NT2/D1 (cell line): ENCODE measurements at regions not wholly inside any gene's neighbourhood (a gene's known extent, or its start where the extent isn't known, plus 50 kb on each side); places are given as distances from the start of the nearest gene placed in this dataset.

ENCODE experiments used
- DNase-seq: peaks from one replicate; pipeline ENCODE4 v3.0.0-alpha.2; 2011; ENCODE audit warnings: low read depth, low spot score
- H3K27me3 ChIP-seq: 2 replicates; pipeline ENCODE4 v1.6.0; 2011; ENCODE audit warnings: mild to moderate bottlenecking; ENCODE audit not compliant: insufficient read length, insufficient read depth
- H3K36me3 ChIP-seq: 2 replicates; pipeline ENCODE4 v1.6.1; 2011; ENCODE audit warnings: mild to moderate bottlenecking, low read length, mixed read lengths; ENCODE audit not compliant: insufficient read depth, insufficient read length
- H3K4me1 ChIP-seq: 2 replicates; pipeline ENCODE4 v1.5.1; 2011; ENCODE audit not compliant: insufficient read depth, insufficient read length
- H3K4me3 ChIP-seq: 2 replicates; pipeline ENCODE4 v1.5.1; 2011; ENCODE audit warnings: low read depth; ENCODE audit not compliant: insufficient read length
- H3K9ac ChIP-seq: 2 replicates; pipeline ENCODE4 v1.6.0; 2011; ENCODE audit warnings: low read depth; ENCODE audit not compliant: insufficient read length
- H3K9me3 ChIP-seq: 2 replicates; pipeline ENCODE4 v1.5.1; 2011; ENCODE audit warnings: mild to moderate bottlenecking, low read length; ENCODE audit not compliant: insufficient read depth
- SUZ12 ChIP-seq: IDR thresholded peaks from 2 replicates; pipeline ENCODE4 v1.6.1; 2011; ENCODE audit not compliant: insufficient read length, insufficient read depth; ENCODE audit errors: extremely low read depth
- YY1 ChIP-seq: IDR thresholded peaks from 2 replicates; pipeline ENCODE4 v1.6.1; 2011; ENCODE audit not compliant: insufficient read length, insufficient read depth
- ZNF274 ChIP-seq: IDR thresholded peaks from 2 replicates; pipeline ENCODE4 v1.6.1; 2011; ENCODE audit warnings: mild to moderate bottlenecking, low read depth, low read length

GRCh38 chr7:97381815-97382554, 264.5 kb downstream of the SDHAF3 start:
- Histone ChIP-seq H3K36me3 (no peaks in the 10 kb centered on the region), H3K9me3 (no peaks in the 10 kb centered on the region), H3K4me1 (no peaks in the 10 kb centered on the region), H3K27me3 (no peaks in the 10 kb centered on the region), H3K9ac (no peak overlapping the region), H3K4me3 (no peak overlapping the region)
- DNase-seq: no peak
- no peak for TF ChIP-seq YY1
- TF ChIP-seq SUZ12: no peak
- TF ChIP-seq ZNF274: no peak

GRCh38 chr7:97390052-97390451, 272.6 kb downstream of the SDHAF3 start:
- DNase-seq: no peak
- H3K9ac ChIP-seq: no peak overlapping the region
- no peaks in the 10 kb centered on the region for H3K9me3 ChIP-seq
- H3K4me1 ChIP-seq: no peaks in the 10 kb centered on the region
- no peaks in the 10 kb centered on the region for H3K36me3 ChIP-seq
- no peaks in the 10 kb centered on the region for H3K27me3 ChIP-seq
- H3K4me3 ChIP-seq: no peak overlapping the region
- TF ChIP-seq ZNF274: no peak
- no peak for TF ChIP-seq YY1
- no peak for TF ChIP-seq SUZ12

DNA sequence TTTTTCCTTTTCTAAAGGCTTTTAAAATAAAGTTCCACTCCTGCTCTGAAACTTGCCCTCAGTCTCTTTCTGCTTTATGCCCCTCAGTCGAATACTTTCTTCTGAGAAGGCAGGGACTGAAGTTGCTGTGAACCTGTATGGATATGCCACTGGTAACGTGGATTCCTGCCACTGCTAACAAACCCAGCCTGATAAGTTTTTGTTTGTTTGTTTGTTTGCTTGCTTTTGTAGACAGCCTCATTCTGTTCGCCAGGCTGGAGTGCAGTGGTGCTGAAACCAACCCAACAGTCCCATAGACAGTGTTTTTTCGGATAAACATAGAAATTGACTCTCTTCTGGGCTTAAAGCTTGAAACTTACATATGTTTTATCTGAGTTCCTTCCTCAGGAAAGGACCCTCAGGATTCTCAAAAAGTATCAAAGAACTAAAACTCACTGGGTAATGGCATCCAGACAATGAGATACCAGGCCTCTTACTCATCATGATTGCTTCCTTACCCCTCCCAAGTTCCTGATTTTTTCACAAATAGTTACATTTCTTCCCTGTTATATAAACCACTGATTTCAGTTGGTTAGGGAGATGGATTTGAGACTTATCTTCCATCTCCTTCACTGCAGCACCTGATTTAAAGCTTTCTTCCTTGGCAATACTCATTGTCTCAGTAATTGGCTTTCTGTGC, 273.6 kb downstream of the SDHAF3 start:
- Histone ChIP-seq H3K4me3 (no peak overlapping the region), H3K36me3 (no peaks in the 10 kb centered on the region), H3K9ac (no peak overlapping the region), H3K4me1 (no peaks in the 10 kb centered on the region), H3K27me3 (no peaks in the 10 kb centered on the region), H3K9me3 (no peaks in the 10 kb centered on the region)
- TF ChIP-seq SUZ12 (no peak), ZNF274 (no peak), YY1 (no peak)
- DNase-seq: no peak

DNA sequence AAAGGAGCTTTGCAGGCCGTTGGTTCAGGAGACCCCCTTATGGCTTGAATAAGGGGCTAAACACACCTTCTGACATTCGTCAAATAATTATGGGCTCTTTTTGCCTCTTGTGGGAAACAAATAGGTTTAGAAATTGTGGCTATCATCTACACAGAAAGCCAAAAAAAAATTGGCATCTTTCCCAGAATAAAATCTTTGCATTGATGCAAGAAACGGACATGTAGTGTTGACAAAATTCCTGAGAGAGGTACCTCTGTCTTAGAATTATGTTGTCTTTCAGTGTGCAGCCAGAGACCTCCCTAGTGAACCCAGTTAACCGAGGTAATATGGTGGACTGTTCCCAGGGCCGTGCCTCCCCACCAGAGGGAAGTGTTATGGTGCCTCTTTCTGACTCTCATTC, 283.9 kb downstream of the SDHAF3 start:
- Histone ChIP-seq H3K9ac (no peak overlapping the region), H3K36me3 (no peaks in the 10 kb centered on the region), H3K27me3 (no peaks in the 10 kb centered on the region), H3K9me3 (no peaks in the 10 kb centered on the region), H3K4me1 (no peaks in the 10 kb centered on the region), H3K4me3 (no peak overlapping the region)
- TF ChIP-seq YY1 (no peak), ZNF274 (no peak), SUZ12 (no peak)
- DNase-seq: no peak

DNA sequence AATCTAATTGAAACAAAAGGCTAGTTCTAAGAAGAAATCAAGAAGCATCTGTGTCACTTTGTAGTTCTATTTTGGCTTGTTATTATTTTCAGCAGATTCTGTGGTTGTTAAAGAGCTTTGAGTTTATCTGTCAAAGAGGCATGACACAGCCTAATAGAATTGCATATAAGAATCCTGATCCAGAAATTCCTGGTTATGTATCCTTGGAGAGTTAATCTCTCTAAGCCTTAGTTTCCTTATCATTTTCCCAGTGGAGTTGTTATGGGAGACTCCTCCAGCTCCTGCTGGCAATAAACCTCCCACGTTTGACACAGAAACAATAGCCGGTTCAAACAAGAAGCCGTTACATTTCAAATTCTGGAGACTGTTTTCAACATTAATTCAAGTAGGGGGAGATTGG, 288.3 kb downstream of the SDHAF3 start:
- Histone ChIP-seq H3K27me3 (no peaks in the 10 kb centered on the region), H3K4me3 (no peak overlapping the region), H3K9ac (no peak overlapping the region), H3K4me1 (no peaks in the 10 kb centered on the region), H3K36me3 (no peaks in the 10 kb centered on the region), H3K9me3 (no peaks in the 10 kb centered on the region)
- DNase-seq: no peak
- TF ChIP-seq YY1: no peak
- TF ChIP-seq SUZ12: no peak
- TF ChIP-seq ZNF274: no peak

DNA sequence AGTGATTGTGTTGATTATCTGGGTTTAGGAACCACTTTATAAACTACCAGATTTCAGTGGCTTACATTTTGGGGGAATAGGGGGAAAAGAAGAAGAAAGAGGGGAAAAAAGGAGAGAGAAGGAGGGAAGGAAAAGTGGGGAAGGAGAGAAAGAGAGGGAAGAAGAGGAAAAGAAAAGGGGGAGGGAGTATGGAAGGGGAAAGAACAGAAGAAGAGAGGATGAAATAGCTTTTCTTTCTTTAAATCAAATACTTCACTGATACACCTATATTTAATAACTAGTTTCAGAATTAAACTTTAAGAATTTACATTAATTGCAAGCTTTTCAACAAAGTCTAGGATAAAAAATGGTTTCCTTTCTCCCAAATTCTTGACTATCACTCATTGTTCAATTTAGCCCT, 289.6 kb downstream of the SDHAF3 start:
- H3K9me3 ChIP-seq: no peaks in the 10 kb centered on the region
- no peak for TF ChIP-seq SUZ12
- no peak for TF ChIP-seq ZNF274
- no peak for TF ChIP-seq YY1
- H3K27me3 ChIP-seq: no peaks in the 10 kb centered on the region
- DNase-seq: no peak
- H3K36me3 ChIP-seq: no peaks in the 10 kb centered on the region
- H3K9ac ChIP-seq: no peak overlapping the region
- H3K4me1 ChIP-seq: no peaks in the 10 kb centered on the region
- H3K4me3 ChIP-seq: no peak overlapping the region

GRCh38 chr7:97409346-97409745, 291.8 kb downstream of the SDHAF3 start:
- H3K4me3 ChIP-seq: no peak overlapping the region
- H3K4me1 ChIP-seq: no peaks in the 10 kb centered on the region
- H3K36me3 ChIP-seq: no peaks in the 10 kb centered on the region
- H3K9ac ChIP-seq: no peak overlapping the region
- TF ChIP-seq ZNF274: no peak
- TF ChIP-seq SUZ12: no peak
- TF ChIP-seq YY1: no peak
- H3K9me3 ChIP-seq: no peaks in the 10 kb centered on the region
- no peak for DNase-seq
- H3K27me3 ChIP-seq: no peaks in the 10 kb centered on the region
